ENCODE measurements at regions not wholly inside any gene's neighbourhood (a gene's known extent, or its start where the extent isn't known, plus 50 kb on each side); places are given as distances from the start of the nearest gene placed in this dataset.

- in situ Hi-C loops (cut with HindIII; ENCODE audit: low pct_unique_long_range_greater_than_20kb, low sequenced_read_pairs) (no loop called here), intact Hi-C loops (cut with micrococcal nuclease; ENCODE audit: unreplicated experiment) (no loop called here)
- Histone ChIP-seq H3K4me1 (ENCODE audit: control insufficient read depth, insufficient read depth, low read length) (0 out of 2 replicates have a peak, but pooled peaks cover 2% of the 10 kb centered on the region), H3K9me3 (ENCODE audit: control insufficient read depth, insufficient read depth, low read depth, low read length) (no peaks in the 10 kb centered on the region), H3K27ac (ENCODE audit: low read length) (no peak overlapping the region), H3K4me3 (ENCODE audit: low read depth in 2 of 2, low read length in 2 of 2) (no peak overlapping the region), H3K36me3 (ENCODE audit: control insufficient read depth, insufficient read depth, low read length) (no peaks in the 10 kb centered on the region), H3K27me3 (ENCODE audit: control insufficient read depth, insufficient read depth, low read length) (no peaks in the 10 kb centered on the region; the same call in 1 of the 2 replicates)
- TF ChIP-seq TCF7L2 (IDR thresholded peaks at IDR 0.05; ENCODE audit: low read depth, low read length) = no peak
- no peak for TF ChIP-seq POLR2AphosphoS5 (IDR thresholded peaks at IDR 0.05; ENCODE audit: low read depth, low read length)
- no peak for TF ChIP-seq SIN3A (IDR thresholded peaks at IDR 0.05; ENCODE audit: borderline replicate concordance, insufficient read depth, low read depth, low read length)
- TF ChIP-seq REST (IDR thresholded peaks at IDR 0.05; ENCODE audit: insufficient read depth in 1 of 2, low read depth in 2 of 2, low read length in 1 of 2) = no peak
- 0 out of 2 replicates have a peak, but pooled peaks have one; percentile 10 for TF ChIP-seq CTCF (IDR thresholded peaks at IDR 0.05)
- ChIA-PET CTCF (interaction anchor here (0.6 kb wide), 1 partner anchor 344 kb away, joined by 3 read pairs; no protein-coding TSS in a partner anchor), POLR2A (no interaction called here)
- DNase-seq (ENCODE audit: low read depth, low spot score) (no peak), ATAC-seq (no peak)
- BruUV-seq (replicated peaks) = no TSS peak
These were observed 56.5 kb upstream of the CREB5 start for GRCh38 chr7:28355635-28356319.

GRCh38 chr7:28356619-28357018 lies 55.7 kb upstream of the CREB5 start:
- no peak for DNase-seq (ENCODE audit: low read depth, low spot score)
- Histone ChIP-seq H3K4me3 (ENCODE audit: low read depth in 2 of 2, low read length in 2 of 2) (no peak overlapping the region), H3K27ac (ENCODE audit: low read length) (no peak overlapping the region), H3K36me3 (ENCODE audit: control insufficient read depth, insufficient read depth, low read length) (no peaks in the 10 kb centered on the region), H3K27me3 (ENCODE audit: control insufficient read depth, insufficient read depth, low read length) (no peaks in the 10 kb centered on the region; the same call in 1 of the 2 replicates), H3K9me3 (ENCODE audit: control insufficient read depth, insufficient read depth, low read depth, low read length) (no peaks in the 10 kb centered on the region), H3K4me1 (ENCODE audit: control insufficient read depth, insufficient read depth, low read length) (0 out of 2 replicates have a peak, but pooled peaks cover 2% of the 10 kb centered on the region)
- no peak for ATAC-seq
- ChIA-PET CTCF (interaction anchor here (0.6 kb wide), 1 partner anchor 345 kb away, joined by 3 read pairs; no protein-coding TSS in a partner anchor), POLR2A (no interaction called here)
- TF ChIP-seq REST (IDR thresholded peaks at IDR 0.05; ENCODE audit: insufficient read depth in 1 of 2, low read depth in 2 of 2, low read length in 1 of 2) (no peak), SIN3A (IDR thresholded peaks at IDR 0.05; ENCODE audit: borderline replicate concordance, insufficient read depth, low read depth, low read length) (no peak), TCF7L2 (IDR thresholded peaks at IDR 0.05; ENCODE audit: low read depth, low read length) (no peak), POLR2AphosphoS5 (IDR thresholded peaks at IDR 0.05; ENCODE audit: low read depth, low read length) (no peak), CTCF (IDR thresholded peaks at IDR 0.05) (no peak)
- in situ Hi-C loops (cut with HindIII; ENCODE audit: low pct_unique_long_range_greater_than_20kb, low sequenced_read_pairs) (no loop called here), intact Hi-C loops (cut with micrococcal nuclease; ENCODE audit: unreplicated experiment) (no loop called here)
- no TSS peak for BruUV-seq (replicated peaks)

Data from Panc1 (cell line).